ENCODE measurements at regions not wholly inside any gene's neighbourhood (a gene's known extent, or its start where the extent isn't known, plus 50 kb on each side); places are given as distances from the start of the nearest gene placed in this dataset.

GRCh38 chr9:22363421-22363887 is 83.2 kb upstream of the DMRTA1 start:
- DNase-seq = no peak
- intact Hi-C loops (cut with DNase I, micrococcal nuclease) = no loop called here
- no peak for ATAC-seq

GRCh38 chr9:22373636-22374035 is 73.0 kb upstream of the DMRTA1 start:
- DNase-seq (no peak), ATAC-seq (no peak)
- intact Hi-C loops (cut with DNase I, micrococcal nuclease) = no loop called here

DNA sequence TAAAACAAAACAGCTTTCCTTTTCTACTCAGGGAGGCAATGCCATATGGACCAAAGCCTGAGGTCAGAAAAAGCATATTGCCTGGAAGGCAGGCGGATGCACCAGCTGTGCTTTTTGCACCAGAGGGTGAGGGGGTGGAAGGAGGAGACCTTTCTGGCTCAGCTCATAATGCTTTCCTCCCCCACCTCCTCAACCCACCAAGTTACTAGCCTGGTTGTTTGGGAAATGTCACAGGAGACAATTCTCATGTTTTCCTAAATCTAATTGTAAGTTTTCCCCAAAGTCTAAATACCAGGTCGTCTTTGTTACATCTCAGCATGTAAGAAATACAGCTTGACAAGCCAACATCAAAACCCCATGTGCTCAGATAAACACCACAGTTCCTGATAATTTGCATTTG is 72.6 kb upstream of the DMRTA1 start:
- intact Hi-C loops (cut with DNase I, micrococcal nuclease) = no loop called here
- ATAC-seq (no peak), DNase-seq (no peak)

DNA sequence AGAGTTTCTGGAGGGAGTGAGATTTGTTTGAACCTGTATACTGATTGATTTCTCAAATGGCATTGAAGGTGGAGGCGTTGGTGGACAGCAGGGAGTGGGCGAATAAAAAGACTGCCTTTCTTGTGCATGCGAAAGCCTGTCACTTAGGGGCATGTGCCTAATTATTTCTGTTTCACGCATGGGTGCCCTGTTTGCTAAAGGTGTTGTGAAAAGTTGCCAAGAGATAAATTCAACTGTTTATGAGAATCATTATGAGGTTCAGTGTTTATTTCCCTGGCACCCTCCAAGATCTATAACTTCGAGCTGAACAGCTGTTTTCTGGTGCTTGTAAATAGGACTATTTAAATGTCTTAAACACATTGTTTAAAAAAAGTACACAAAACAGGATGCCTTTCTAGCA is 67.4 kb upstream of the DMRTA1 start:
- ATAC-seq (no peak), DNase-seq (no peak)
- intact Hi-C loops (cut with DNase I, micrococcal nuclease) = no loop called here

- intact Hi-C loops (cut with DNase I, micrococcal nuclease) = no loop called here
- ATAC-seq = no peak
- no peak for DNase-seq
These were observed 65.5 kb upstream of the DMRTA1 start for GRCh38 chr9:22381170-22381569.

DNA sequence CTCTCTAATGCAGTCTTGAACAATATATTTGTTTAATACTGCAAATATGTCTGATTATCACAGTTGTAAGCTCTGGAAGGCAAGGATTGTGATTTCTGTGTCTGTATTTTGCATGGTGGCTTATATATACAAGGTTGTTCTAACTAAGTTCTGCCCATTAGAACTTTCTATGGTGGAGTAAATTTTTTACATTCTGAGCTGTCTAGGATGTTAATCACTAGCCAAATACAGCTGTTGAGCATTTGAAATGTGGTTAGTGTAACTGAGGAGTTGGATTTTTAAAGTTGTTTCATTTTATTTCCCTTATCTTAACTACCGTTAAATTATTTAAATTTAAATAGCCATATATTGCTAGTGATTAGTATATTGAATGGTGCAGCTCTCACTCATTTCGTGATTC is 64.3 kb upstream of the DMRTA1 start:
- DNase-seq = no peak
- intact Hi-C loops (cut with DNase I, micrococcal nuclease) = no loop called here

DNA sequence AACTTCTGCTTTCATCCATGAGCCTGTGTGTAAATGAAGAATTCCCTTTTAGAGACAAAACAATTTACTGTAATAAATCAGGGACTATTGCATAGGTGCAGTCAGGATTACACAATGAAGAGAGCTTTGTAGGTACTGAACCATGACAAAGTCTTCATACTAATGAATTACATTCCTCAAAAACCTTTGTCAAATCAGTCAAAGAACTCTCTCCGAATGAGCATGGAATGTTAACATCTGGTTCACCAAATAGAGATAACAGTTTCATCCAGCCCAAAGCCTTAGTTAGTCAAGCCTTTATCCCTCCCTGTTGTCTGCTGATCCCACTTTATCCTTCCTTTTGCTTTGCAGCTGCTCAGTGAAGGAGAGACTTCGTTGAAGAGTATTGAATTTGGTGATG is 62.9 kb upstream of the DMRTA1 start:
- intact Hi-C loops (cut with DNase I, micrococcal nuclease) = no loop called here
- ATAC-seq = no peak

More for the DNA sequence above, 64.3 kb upstream of the DMRTA1 start:
- no peak for ATAC-seq

GRCh38 chr9:22389271-22389670 is 57.4 kb upstream of the DMRTA1 start:
- DNase-seq (no peak), ATAC-seq (no peak)
- intact Hi-C loops (cut with DNase I, micrococcal nuclease) = no loop called here

More for the DNA sequence above, 62.9 kb upstream of the DMRTA1 start:
- DNase-seq = no peak

GRCh38 chr9:22392523-22392922 is 54.1 kb upstream of the DMRTA1 start:
- ATAC-seq = no peak
- intact Hi-C loops (cut with DNase I, micrococcal nuclease) = no loop called here
- no peak for DNase-seq

GRCh38 chr9:22395687-22396141 is 50.9 kb upstream of the DMRTA1 start:
- no peak for DNase-seq
- intact Hi-C loops (cut with DNase I, micrococcal nuclease) = no loop called here
- ATAC-seq = no peak
